Liver (tissue), 8 donors: ENCODE measurements at regions not wholly inside any gene's neighbourhood (a gene's known extent, or its start where the extent isn't known, plus 50 kb on each side); places are given as distances from the start of the nearest gene placed in this dataset.

Experiments used
- DNase-seq: peaks from one replicate; pipeline ENCODE4 v3.0.0-alpha.2; 2017; ENCODE audit warnings: low spot score
- H3K27ac ChIP-seq, 2 donors: one replicate each; pipeline ENCODE4 v1.7.0; 2013; ENCODE audit warnings: inconsistent platforms in 2 of 2, low read length in 2 of 2, control low read depth in 1 of 2, low read depth in 1 of 2, mild to moderate bottlenecking in 1 of 2
- H3K27me3 ChIP-seq, 4 donors: one replicate each; pipeline versions ENCODE4 v1.6.1 to v1.7.0; 2013; ENCODE audit warnings: low read length in 3 of 4, inconsistent platforms in 1 of 4, mild to moderate bottlenecking in 1 of 4, moderate library complexity in 1 of 4; ENCODE audit not compliant: control insufficient read depth in 4 of 4, insufficient read depth in 4 of 4
- H3K36me3 ChIP-seq, 4 donors: one replicate each; pipeline versions ENCODE4 v1.6.1 to v1.7.0; 2013; ENCODE audit warnings: low read length in 3 of 4, mild to moderate bottlenecking in 3 of 4, low read depth in 1 of 4, moderate library complexity in 1 of 4; ENCODE audit not compliant: control insufficient read depth in 4 of 4, insufficient read depth in 3 of 4
- H3K4me1 ChIP-seq, 4 donors: one replicate each; pipeline versions ENCODE4 v1.6.1 to v1.7.0; 2013; ENCODE audit warnings: low read length in 3 of 4, mild to moderate bottlenecking in 3 of 4, moderate library complexity in 1 of 4; ENCODE audit not compliant: control insufficient read depth in 4 of 4, insufficient read depth in 4 of 4
- H3K4me3 ChIP-seq, 3 donors: one replicate each; pipeline versions ENCODE4 v1.6.1 to v1.7.0; 2013; ENCODE audit warnings: low read length in 3 of 3, control low read depth in 1 of 3, low read depth in 1 of 3, mild to moderate bottlenecking in 1 of 3
- H3K9ac ChIP-seq, 2 donors: one replicate each; pipeline ENCODE4 v1.7.0; 2013; ENCODE audit warnings: low read length in 2 of 2, mild to moderate bottlenecking in 2 of 2, moderate library complexity in 2 of 2, control low read depth in 1 of 2, low read depth in 1 of 2
- H3K9me3 ChIP-seq, 4 donors: one replicate each; pipeline versions ENCODE4 v1.6.1 to v1.7.0; 2013; ENCODE audit warnings: low read length in 3 of 4; ENCODE audit not compliant: control insufficient read depth in 4 of 4
- ATF3 ChIP-seq: IDR thresholded peaks from 2 replicates; pipeline ENCODE4 v1.6.1; 2016; ENCODE audit warnings: antibody characterized with exemption
- CTCF ChIP-seq: fragments of 150-350 bp; IDR thresholded peaks from 2 replicates; pipeline ENCODE4 v1.5.1; 2017; ENCODE audit warnings: improper control_type of control experiment, low read depth, low read length; ENCODE audit not compliant: missing input control
- EGR1 ChIP-seq, 2 donors: IDR thresholded peaks; 2 replicates each; pipeline ENCODE4 v1.6.1; 2016 to 2018; ENCODE audit warnings: antibody characterized with exemption in 2 of 2, low read depth in 2 of 2
- FOXA1 ChIP-seq: IDR thresholded peaks from 2 replicates; pipeline ENCODE4 v1.6.1; 2016; ENCODE audit warnings: antibody characterized with exemption
- FOXA2 ChIP-seq: IDR thresholded peaks from 2 replicates; pipeline ENCODE4 v1.6.1; 2016; ENCODE audit warnings: antibody characterized with exemption
- GABPA ChIP-seq, 2 donors: IDR thresholded peaks in 1 of 2; conservative IDR thresholded peaks in 1 of 2; 2 replicates each; pipeline ENCODE4 v1.6.1; 2016; ENCODE audit warnings: antibody characterized with exemption in 2 of 2, mild to moderate bottlenecking in 1 of 2, moderate library complexity in 1 of 2
- HNF4A ChIP-seq, 2 donors: conservative IDR thresholded peaks; 2 replicates each; pipeline ENCODE4 v1.6.1; 2016; ENCODE audit warnings: antibody characterized with exemption in 2 of 2, mild to moderate bottlenecking in 2 of 2
- HNF4G ChIP-seq: IDR thresholded peaks from 2 replicates; pipeline ENCODE4 v1.6.1; 2016; ENCODE audit warnings: antibody characterized with exemption
- NR2F2 ChIP-seq: IDR thresholded peaks from 2 replicates; pipeline ENCODE4 v1.6.1; 2016; ENCODE audit warnings: antibody characterized with exemption
- RAD21 ChIP-seq, 2 donors: IDR thresholded peaks; 2 replicates each; pipeline ENCODE4 v1.6.1; 2016; ENCODE audit warnings: antibody characterized with exemption in 2 of 2, mild to moderate bottlenecking in 2 of 2
- REST ChIP-seq: IDR thresholded peaks from 2 replicates; pipeline ENCODE4 v1.6.1; 2016; ENCODE audit warnings: antibody characterized with exemption, mild to moderate bottlenecking
- RXRA ChIP-seq, 2 donors: IDR thresholded peaks; 2 replicates each; pipeline ENCODE4 v1.6.1; 2017 to 2018; ENCODE audit warnings: antibody characterized with exemption in 2 of 2, mild to moderate bottlenecking in 1 of 2
- TAF1 ChIP-seq: conservative IDR thresholded peaks from 2 replicates; pipeline ENCODE4 v1.6.1; 2016; ENCODE audit warnings: antibody characterized with exemption, mild to moderate bottlenecking
- YY1 ChIP-seq: IDR thresholded peaks from 2 replicates; pipeline ENCODE4 v1.6.1; 2016; ENCODE audit warnings: antibody characterized with exemption, mild to moderate bottlenecking
- WGBS: extraction: QIAGEN DNeasy Blood & Tissue Kit; methylation state at CpG from one replicate; pipeline ENCODE4 v1.1.7; 2013; 5-methylcytosine and 5-hydroxymethylcytosine counted together
- donor health status: healthy.
- donor health status: healthy.
- donor health status: healthy.
- donor health status: healthy.
- donor health status: healthy.

GRCh38 chr22:49490692-49491091 lies 337.0 kb downstream of the BRD1 start:
- Histone ChIP-seq H3K9ac (no peak overlapping the region), H3K9me3 (peaks cover 0 to 2% (median 0%) of the 10 kb centered on the region in 4 donors), H3K27ac (no peak overlapping the region), H3K4me1 (no peaks in the 10 kb centered on the region), H3K4me3 (no peak overlapping the region), H3K36me3 (no peaks in the 10 kb centered on the region), H3K27me3 (no peaks in the 10 kb centered on the region)
- TF ChIP-seq RAD21 (IDR thresholded peaks at IDR 0.05) (no peak), REST (no peak), GABPA (IDR thresholded peaks at IDR 0.05 in 1 of 2, conservative IDR thresholded peaks at IDR 0.05 in 1 of 2) (no peak), FOXA1 (no peak), CTCF (no peak), NR2F2 (no peak), ATF3 (no peak), RXRA (IDR thresholded peaks at IDR 0.05) (no peak)
- 92% methylated on average over 18 of the region's 18 CpGs for WGBS
- no peak for DNase-seq

- Histone ChIP-seq H3K4me1 (no peaks in the 10 kb centered on the region), H3K36me3 (no peaks in the 10 kb centered on the region), H3K9me3 (no peaks in the 10 kb centered on the region), H3K27ac (no peak overlapping the region), H3K27me3 (no peaks in the 10 kb centered on the region), H3K9ac (no peak overlapping the region), H3K4me3 (no peak overlapping the region)
- TF ChIP-seq REST (no peak), YY1 (no peak), CTCF (no peak), GABPA (IDR thresholded peaks at IDR 0.05 in 1 of 2, conservative IDR thresholded peaks at IDR 0.05 in 1 of 2) (no peak), HNF4A (conservative IDR thresholded peaks at IDR 0.05) (no peak), NR2F2 (no peak), FOXA2 (no peak), RXRA (IDR thresholded peaks at IDR 0.05) (no peak), EGR1 (IDR thresholded peaks at IDR 0.05; ENCODE audit: low read depth in 2 of 2) (no peak), HNF4G (no peak), TAF1 (no peak), ATF3 (no peak)
- DNase-seq = no peak
- 96% methylated on average over 7 of the region's 7 CpGs for WGBS
Measured at GRCh38 chr22:49489821-49490220, 337.9 kb downstream of the BRD1 start.
